T47D (cell line): ENCODE measurements at regions not wholly inside any gene's neighbourhood (a gene's known extent, or its start where the extent isn't known, plus 50 kb on each side); places are given as distances from the start of the nearest gene placed in this dataset.
A peak's percentile ranks its signal among the peaks of the same experiment; 100 is the strongest.
"Not testable (repeated sequence)": the region's sequence is repeated elsewhere in the genome, so short reads cannot be mapped to it uniquely, and the experiment has no call there.

ENCODE experiments used
- DNase-seq, 2 experiments: peaks; one replicate each; pipeline versions ENCODE4 v3.0.0 to v3.0.0-alpha.2; 2011 to 2012; ENCODE audit warnings: low read depth in 1 of 2, low spot score in 1 of 2
- JUND ChIP-seq: IDR thresholded peaks from 2 replicates; pipeline ENCODE4 v1.6.1; 2012; ENCODE audit warnings: low read depth
- in situ Hi-C: cut with HindIII; loops from 2 replicates; pipeline ENCODE4 v1.10.0; 2016; ENCODE audit warnings: low sequenced_read_pairs, low pct_unique_long_range_greater_than_20kb

GRCh38 chr12:102676812-102677211 is 196.4 kb upstream of the IGF1 start:
- no peak for DNase-seq
- in situ Hi-C loops: no loop called here
- no peak for TF ChIP-seq JUND

GRCh38 chr12:102675672-102676071 is 195.3 kb upstream of the IGF1 start:
- in situ Hi-C loops: no loop called here
- no peak for TF ChIP-seq JUND
- no peak for DNase-seq

DNA sequence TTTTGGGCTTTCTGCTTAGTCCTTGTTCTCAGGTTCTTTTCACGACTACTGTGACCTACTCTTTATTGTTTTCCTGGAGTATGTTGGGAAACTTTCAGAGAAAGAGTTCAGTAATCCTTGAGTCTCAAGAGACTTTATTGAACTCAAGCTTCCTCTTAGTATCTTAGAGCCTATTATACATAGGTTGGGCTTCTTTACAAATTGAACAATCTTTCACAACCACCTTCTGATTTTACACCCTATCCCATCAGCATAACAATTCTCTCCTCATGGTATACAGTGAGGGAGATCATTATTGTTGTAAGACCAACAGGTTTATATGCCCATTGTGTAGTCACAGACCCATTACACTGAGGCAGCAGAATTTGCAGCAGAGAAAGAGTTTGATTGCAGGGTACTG is 193.2 kb upstream of the IGF1 start:
- peak in 1 of 2 experiments; percentile 12 for DNase-seq
- in situ Hi-C loops: no loop called here

DNA sequence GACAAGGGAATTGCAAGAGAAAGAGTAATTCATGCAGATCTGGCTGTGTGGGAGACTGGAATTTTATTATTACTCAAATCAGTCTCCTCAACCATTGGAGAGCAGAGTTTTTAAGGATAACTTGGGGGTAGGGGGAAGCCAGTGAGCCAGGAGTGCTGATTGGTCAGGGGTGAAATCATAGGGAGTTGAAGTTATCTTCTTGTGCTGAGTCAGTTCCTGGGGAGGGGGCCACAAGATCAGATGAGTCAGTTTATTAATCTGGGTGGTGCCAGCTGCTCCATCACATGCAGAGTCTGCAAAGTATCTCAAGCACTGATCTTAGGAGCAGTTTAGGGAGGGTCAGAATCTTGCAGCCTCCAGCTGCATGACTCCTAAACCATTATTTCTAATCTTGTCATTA is 191.8 kb upstream of the IGF1 start:
- in situ Hi-C loops, DNase-seq: not testable (repeated sequence)

More for the DNA sequence above, 193.2 kb upstream of the IGF1 start:
- TF ChIP-seq JUND: no peak

GRCh38 chr12:102669056-102669455 is 188.7 kb upstream of the IGF1 start:
- in situ Hi-C loops: no loop called here
- no peak for TF ChIP-seq JUND
- no peak for DNase-seq

DNA sequence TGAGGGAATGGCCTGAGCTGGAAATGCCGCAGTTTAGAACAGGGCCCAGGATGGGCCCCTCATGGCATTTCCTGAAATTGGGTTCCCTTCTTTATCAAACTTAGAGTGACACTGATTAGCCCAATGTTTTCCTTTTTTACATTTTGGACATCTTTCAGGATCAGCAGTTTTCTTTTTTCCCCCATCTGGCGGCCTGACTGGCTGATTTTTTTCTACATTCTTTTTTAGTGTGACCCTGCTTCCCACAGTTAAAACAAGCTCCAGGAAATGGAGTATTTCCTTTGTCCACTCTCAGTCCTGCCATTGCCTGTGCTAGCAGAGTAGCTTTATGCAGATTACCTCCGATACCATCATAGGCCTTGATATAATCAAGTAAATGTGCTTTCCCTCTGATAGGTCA is 185.8 kb upstream of the IGF1 start:
- DNase-seq, in situ Hi-C loops: not testable (repeated sequence)

- peak in 1 of 2 experiments; percentile 44 for DNase-seq
- no peak for TF ChIP-seq JUND
- in situ Hi-C loops: no loop called here
Measured at GRCh38 chr12:102659200-102659911, 179.0 kb upstream of the IGF1 start.

DNA sequence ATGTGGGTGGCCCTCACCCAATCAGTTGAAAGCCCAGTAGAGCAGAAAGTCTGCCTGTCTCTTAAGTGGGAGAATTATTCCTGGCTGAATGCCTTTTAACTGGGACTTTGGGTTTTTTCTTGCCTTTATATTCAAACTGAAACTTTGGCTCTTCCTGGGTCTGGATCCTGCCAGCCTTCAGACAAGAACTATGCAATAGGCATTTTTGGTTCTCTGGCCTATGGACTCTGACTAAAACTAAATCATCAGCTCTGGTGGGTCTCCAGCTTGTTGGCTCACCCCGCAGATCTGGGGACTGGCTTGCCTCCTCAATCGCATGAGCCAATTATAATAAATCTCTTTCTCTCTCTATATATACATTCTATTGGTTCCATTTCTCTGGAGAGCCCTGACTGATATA is 173.0 kb upstream of the IGF1 start:
- no peak for TF ChIP-seq JUND
- DNase-seq: no peak
- in situ Hi-C loops: no loop called here

DNA sequence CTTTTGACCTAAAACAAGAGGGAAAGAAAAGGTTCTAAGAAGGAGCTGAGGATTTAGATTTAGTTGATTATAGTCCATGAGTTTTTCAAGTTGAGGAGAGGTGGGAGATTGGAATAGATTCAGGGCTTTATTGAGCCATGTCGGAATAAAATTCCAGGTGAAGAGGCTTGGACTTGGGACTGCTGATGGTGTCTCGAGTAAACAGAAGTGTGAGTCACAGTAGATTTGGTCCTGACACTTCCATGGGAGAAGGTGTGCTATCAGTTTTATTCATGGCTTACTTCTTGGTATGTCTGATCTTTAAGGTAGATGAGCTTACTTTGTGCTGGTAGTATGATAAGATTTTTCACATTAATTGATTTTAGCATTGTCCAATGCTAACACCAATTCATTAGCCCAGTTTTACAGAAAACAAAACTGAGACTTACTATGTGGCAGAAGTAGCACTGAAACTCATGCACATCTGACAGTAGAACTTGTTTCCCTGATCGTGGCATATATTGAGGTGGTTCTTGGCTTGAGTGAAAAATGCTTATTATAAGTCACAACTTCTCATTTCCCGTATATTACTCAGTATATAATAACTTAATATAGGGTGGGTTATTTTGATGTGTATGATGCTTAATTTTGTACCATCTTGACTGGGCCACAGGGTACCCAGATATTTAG is 172.4 kb upstream of the IGF1 start:
- in situ Hi-C loops: no loop called here
- no peak for DNase-seq
- TF ChIP-seq JUND: no peak

GRCh38 chr12:102645968-102646367 is 165.6 kb upstream of the IGF1 start:
- DNase-seq: no peak
- no peak for TF ChIP-seq JUND
- in situ Hi-C loops: no loop called here

DNA sequence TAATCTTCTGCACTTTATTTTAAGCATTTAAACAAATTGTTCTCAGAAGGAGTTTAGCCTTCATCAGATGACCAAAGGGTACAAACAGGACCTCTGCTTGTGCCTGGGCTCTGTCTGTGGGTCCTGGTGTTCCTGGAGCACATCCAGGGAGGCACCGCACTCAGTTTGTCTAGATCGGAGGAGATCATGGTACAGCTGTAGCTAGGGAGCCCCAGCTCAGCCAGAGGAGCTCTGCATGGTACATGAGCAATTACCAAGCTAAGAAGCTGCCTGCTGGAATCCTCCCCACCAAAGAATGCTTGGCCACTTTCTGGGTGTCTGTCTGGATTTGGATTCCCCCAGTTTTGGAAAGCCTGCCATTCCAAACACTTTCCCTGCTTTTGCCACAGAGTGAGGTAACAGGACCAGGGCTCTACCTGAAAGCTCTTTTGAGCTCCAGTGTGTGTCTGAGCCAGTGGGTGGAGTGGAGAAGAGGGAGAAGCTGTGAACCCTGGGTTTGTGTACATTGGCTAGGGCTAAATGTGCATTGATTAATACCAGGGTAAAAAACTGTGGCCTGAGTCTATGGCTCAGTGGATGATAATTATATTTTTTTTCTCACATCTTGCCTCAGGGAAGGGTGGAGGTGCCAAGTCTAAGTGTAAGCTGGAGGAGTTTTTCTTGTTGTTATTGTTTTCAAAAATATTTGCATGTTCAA is 163.7 kb upstream of the IGF1 start:
- TF ChIP-seq JUND: no peak
- no peak for DNase-seq
- in situ Hi-C loops: no loop called here

DNA sequence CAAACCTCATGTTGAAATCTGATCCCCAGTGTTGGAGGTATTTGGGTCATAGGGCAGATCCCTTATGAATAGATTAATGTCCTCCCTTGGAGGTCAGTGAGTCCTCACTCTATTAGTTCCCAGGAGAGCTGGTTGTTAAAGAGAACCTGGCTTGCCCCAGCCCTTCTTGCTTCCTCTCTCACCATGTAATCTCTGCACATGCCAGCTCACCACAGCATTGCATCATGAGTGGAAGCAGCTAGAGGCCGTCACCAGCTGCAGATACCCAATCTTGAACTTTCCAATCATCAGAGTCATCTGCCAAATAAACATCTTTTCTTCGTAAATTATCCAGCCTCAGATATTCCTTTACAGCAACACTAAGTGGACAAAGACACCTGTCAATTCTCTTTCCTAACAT is 161.8 kb upstream of the IGF1 start:
- no peak for TF ChIP-seq JUND
- in situ Hi-C loops: no loop called here
- no peak for DNase-seq

- in situ Hi-C loops, DNase-seq: not testable (repeated sequence)
Measured at GRCh38 chr12:102640658-102641057, 160.3 kb upstream of the IGF1 start.
